CD4-positive, alpha-beta memory T cell (primary cell): ENCODE measurements at regions not wholly inside any gene's neighbourhood (a gene's known extent, or its start where the extent isn't known, plus 50 kb on each side); places are given as distances from the start of the nearest gene placed in this dataset.

Experiments
- CTCF ChIA-PET: fragments of 350-600 bp; sonication (Branson Sonifier 250); formaldehyde crosslinking; loops from one replicate; lab custom pipeline; 2021; ENCODE audit warnings: inconsistent platforms; ENCODE audit not compliant: partially characterized antibody; lab: Charles Lee
- POLR2A ChIA-PET: fragments of 350-600 bp; sonication (Branson Sonifier 250); formaldehyde crosslinking; loops from one replicate; lab custom pipeline; 2021; ENCODE audit not compliant: partially characterized antibody; lab: Charles Lee
- DNase-seq, 5 donors: peaks; one replicate each; pipeline versions ENCODE4 v3.0.0 to v3.0.0-alpha.2; 2020 to 2022; ENCODE audit warnings: mixed read lengths in 1 of 5
- H3K27ac ChIP-seq: one replicate; pipeline ENCODE4 v1.7.0; 2013; ENCODE audit warnings: low read depth, low read length
- H3K27me3 ChIP-seq: 2 replicates; pipeline ENCODE4 v1.7.0; 2013; ENCODE audit warnings: mild to moderate bottlenecking, low read length, moderate library complexity; ENCODE audit not compliant: insufficient read depth
- H3K36me3 ChIP-seq: 2 replicates; pipeline ENCODE4 v1.7.0; 2013; ENCODE audit warnings: mild to moderate bottlenecking, low read length, moderate library complexity; ENCODE audit not compliant: insufficient read depth
- H3K4me1 ChIP-seq: 2 replicates; pipeline ENCODE4 v1.7.0; 2013; ENCODE audit warnings: mild to moderate bottlenecking, low read length, moderate library complexity; ENCODE audit not compliant: insufficient read depth
- H3K4me3 ChIP-seq, 2 donors: one replicate each; pipeline ENCODE4 v1.7.0; 2013; ENCODE audit warnings: low read length in 2 of 2, mild to moderate bottlenecking in 1 of 2
- H3K9me3 ChIP-seq, 2 donors: one replicate each; pipeline ENCODE4 v1.7.0; 2013; ENCODE audit warnings: low read length in 2 of 2, control low read depth in 1 of 2; ENCODE audit not compliant: control insufficient read depth in 1 of 2
- H3K27ac Mint-ChIP-seq, 7 donors: one replicate each; pipeline ENCODE4 v1.8.0; 2020 to 2021; ENCODE audit warnings: mixed read lengths in 7 of 7, mild to moderate bottlenecking in 6 of 7, inconsistent platforms in 3 of 7, moderate library complexity in 3 of 7
- H3K27me3 Mint-ChIP-seq, 2 donors: one replicate each; pipeline ENCODE4 v1.8.0; 2020 to 2021; ENCODE audit warnings: mixed read lengths in 2 of 2
- H3K36me3 Mint-ChIP-seq, 2 donors: one replicate each; pipeline ENCODE4 v1.8.0; 2020 to 2021; ENCODE audit warnings: mixed read lengths in 2 of 2, inconsistent platforms in 1 of 2, mild to moderate bottlenecking in 1 of 2
- H3K4me1 Mint-ChIP-seq, 4 donors: one replicate each; pipeline ENCODE4 v1.8.0; 2020 to 2021; ENCODE audit warnings: mixed read lengths in 4 of 4, mild to moderate bottlenecking in 1 of 4
- H3K4me3 Mint-ChIP-seq, 8 donors: one replicate each; pipeline ENCODE4 v1.8.0; 2020 to 2021; ENCODE audit warnings: mixed read lengths in 8 of 8, mild to moderate bottlenecking in 7 of 8, moderate library complexity in 6 of 8, inconsistent platforms in 3 of 8
- H3K9me3 Mint-ChIP-seq, 8 donors: one replicate each; pipeline ENCODE4 v1.8.0; 2020 to 2021; ENCODE audit warnings: mixed read lengths in 8 of 8, mild to moderate bottlenecking in 5 of 8, inconsistent platforms in 3 of 8, moderate library complexity in 1 of 8
- intact Hi-C: fragments of 100-400 bp; cut with micrococcal nuclease; formaldehyde crosslinking; loops from one replicate; pipeline ENCODE4 v1.15.1; 2023

- Mint-ChIP-seq H3K27ac (no peak overlapping the region), H3K36me3 (no peaks in the 10 kb centered on the region)
Measured at GRCh38 chr6:4295058-4295782, 159.8 kb upstream of the ECI2 start.

GRCh38 chr6:4294636-4295035, 159.3 kb upstream of the ECI2 start:
- Histone ChIP-seq H3K36me3 (no peaks in the 10 kb centered on the region), H3K27me3 (no peaks in the 10 kb centered on the region), H3K27ac (no peak overlapping the region), H3K4me1 (no peaks in the 10 kb centered on the region), H3K4me3 (no peak overlapping the region), H3K9me3 (no peaks in the 10 kb centered on the region)
- H3K36me3 Mint-ChIP-seq, result no peaks in the 10 kb centered on the region
- ChIA-PET CTCF (no interaction called here), POLR2A (no interaction called here)
- DNase-seq, result peak in 1 of 5 donors; percentile 19
- peaks cover 0 to 5% (median 0%) of the 10 kb centered on the region in 8 donors for H3K9me3 Mint-ChIP-seq
- no peak overlapping the region for H3K4me3 Mint-ChIP-seq
- H3K27me3 Mint-ChIP-seq, result no peaks in the 10 kb centered on the region
- intact Hi-C loops, result no loop called here
- H3K4me1 Mint-ChIP-seq, result no peaks in the 10 kb centered on the region
- no peak overlapping the region for H3K27ac Mint-ChIP-seq

More at GRCh38 chr6:4295058-4295782, 159.8 kb upstream of the ECI2 start:
- Histone ChIP-seq H3K4me3 (no peak overlapping the region), H3K36me3 (no peaks in the 10 kb centered on the region), H3K4me1 (no peaks in the 10 kb centered on the region), H3K27me3 (no peaks in the 10 kb centered on the region), H3K9me3 (no peaks in the 10 kb centered on the region), H3K27ac (no peak overlapping the region)
- ChIA-PET CTCF (no interaction called here), POLR2A (no interaction called here)
- no peak for DNase-seq
- H3K27me3 Mint-ChIP-seq, result no peaks in the 10 kb centered on the region
- intact Hi-C loops, result no loop called here
- H3K4me1 Mint-ChIP-seq, result no peaks in the 10 kb centered on the region
- H3K9me3 Mint-ChIP-seq, result peaks cover 0 to 8% (median 0%) of the 10 kb centered on the region in 8 donors
- H3K4me3 Mint-ChIP-seq, result no peak overlapping the region

GRCh38 chr6:4291453-4292403, 156.4 kb upstream of the ECI2 start:
- no peak overlapping the region for H3K4me3 Mint-ChIP-seq
- Histone ChIP-seq H3K27ac (no peak overlapping the region), H3K27me3 (no peaks in the 10 kb centered on the region), H3K4me1 (no peaks in the 10 kb centered on the region), H3K4me3 (no peak overlapping the region), H3K9me3 (no peaks in the 10 kb centered on the region), H3K36me3 (no peaks in the 10 kb centered on the region)
- DNase-seq, result no peak
- H3K9me3 Mint-ChIP-seq, result no peaks in the 10 kb centered on the region
- H3K4me1 Mint-ChIP-seq, result no peaks in the 10 kb centered on the region
- ChIA-PET POLR2A (no interaction called here), CTCF (no interaction called here)
- peaks cover 2 to 4% of the 10 kb centered on the region in 2 donors for H3K27me3 Mint-ChIP-seq
- no peak overlapping the region for H3K27ac Mint-ChIP-seq
- intact Hi-C loops, result no loop called here
- no peaks in the 10 kb centered on the region for H3K36me3 Mint-ChIP-seq

GRCh38 chr6:4289770-4290320, 154.5 kb upstream of the ECI2 start:
- Mint-ChIP-seq H3K9me3 (no peaks in the 10 kb centered on the region), H3K4me1 (no peaks in the 10 kb centered on the region), H3K36me3 (no peaks in the 10 kb centered on the region), H3K27ac (no peak overlapping the region), H3K27me3 (peaks cover 2 to 6% of the 10 kb centered on the region in 2 donors), H3K4me3 (no peak overlapping the region)
- H3K36me3 ChIP-seq, result no peaks in the 10 kb centered on the region
- H3K27ac ChIP-seq, result no peak overlapping the region
- intact Hi-C loops, result no loop called here
- no peak for DNase-seq
- H3K4me3 ChIP-seq, result no peak overlapping the region
- ChIA-PET CTCF (no interaction called here), POLR2A (no interaction called here)
- no peaks in the 10 kb centered on the region for H3K9me3 ChIP-seq
- no peaks in the 10 kb centered on the region for H3K27me3 ChIP-seq
- no peaks in the 10 kb centered on the region for H3K4me1 ChIP-seq

GRCh38 chr6:4287811-4288244, 152.5 kb upstream of the ECI2 start:
- ChIA-PET POLR2A (no interaction called here), CTCF (interaction anchor here (0.7 kb wide), 1 partner anchor 148 kb away, joined by 3 read pairs; no protein-coding TSS in a partner anchor)
- DNase-seq, result peak in 1 of 5 donors; percentile 20
- intact Hi-C loops, result no loop called here
- no peak overlapping the region for H3K27ac Mint-ChIP-seq
- H3K4me3 Mint-ChIP-seq, result no peak overlapping the region
- H3K9me3 Mint-ChIP-seq, result no peaks in the 10 kb centered on the region
- H3K4me3 ChIP-seq, result no peak overlapping the region
- no peaks in the 10 kb centered on the region for H3K9me3 ChIP-seq
- no peaks in the 10 kb centered on the region for H3K36me3 Mint-ChIP-seq
- no peaks in the 10 kb centered on the region for H3K27me3 ChIP-seq
- no peak overlapping the region for H3K27ac ChIP-seq
- no peaks in the 10 kb centered on the region for H3K36me3 ChIP-seq
- no peaks in the 10 kb centered on the region for H3K4me1 Mint-ChIP-seq
- peaks cover 15 to 16% of the 10 kb centered on the region in 2 donors for H3K27me3 Mint-ChIP-seq
- H3K4me1 ChIP-seq, result no peaks in the 10 kb centered on the region

- H3K9me3 Mint-ChIP-seq, result no peaks in the 10 kb centered on the region
- H3K36me3 Mint-ChIP-seq, result no peaks in the 10 kb centered on the region
- ChIA-PET POLR2A (no interaction called here), CTCF (no interaction called here)
- intact Hi-C loops, result no loop called here
- H3K27ac Mint-ChIP-seq, result no peak overlapping the region
- Histone ChIP-seq H3K27ac (no peak overlapping the region), H3K27me3 (no peaks in the 10 kb centered on the region), H3K36me3 (no peaks in the 10 kb centered on the region), H3K4me1 (no peaks in the 10 kb centered on the region), H3K4me3 (no peak overlapping the region), H3K9me3 (no peaks in the 10 kb centered on the region)
- no peak for DNase-seq
- H3K4me3 Mint-ChIP-seq, result no peak overlapping the region
- H3K4me1 Mint-ChIP-seq, result no peaks in the 10 kb centered on the region
- peaks cover 15 to 16% of the 10 kb centered on the region in 2 donors for H3K27me3 Mint-ChIP-seq
Measured at GRCh38 chr6:4287372-4287771, 152.0 kb upstream of the ECI2 start.

GRCh38 chr6:4282926-4283325, 147.6 kb upstream of the ECI2 start:
- ChIA-PET CTCF (no interaction called here), POLR2A (no interaction called here)
- Mint-ChIP-seq H3K36me3 (no peaks in the 10 kb centered on the region), H3K9me3 (peaks cover 0 to 7% (median 0%) of the 10 kb centered on the region in 8 donors), H3K27me3 (peaks cover 19 to 26% of the 10 kb centered on the region in 2 donors), H3K27ac (no peak overlapping the region), H3K4me3 (no peak overlapping the region), H3K4me1 (peaks cover 1 to 10% (median 5%) of the 10 kb centered on the region in 4 donors)
- Histone ChIP-seq H3K27ac (no peak overlapping the region), H3K4me3 (no peak overlapping the region), H3K9me3 (no peaks in the 10 kb centered on the region), H3K27me3 (no peaks in the 10 kb centered on the region), H3K36me3 (no peaks in the 10 kb centered on the region), H3K4me1 (no peaks in the 10 kb centered on the region)
- intact Hi-C loops, result no loop called here
- no peak for DNase-seq
